H1 (cell line): ENCODE measurements at regions not wholly inside any gene's neighbourhood (a gene's known extent, or its start where the extent isn't known, plus 50 kb on each side); places are given as distances from the start of the nearest gene placed in this dataset.

ENCODE experiments used
- CTCF ChIA-PET: fragments of 300-600 bp; sonication (Branson Sonifier 250); formaldehyde crosslinking; loops from one replicate; lab custom pipeline; 2021; ENCODE audit not compliant: partially characterized antibody; lab: Charles Lee
- POLR2A ChIA-PET: fragments of 300-600 bp; sonication (Branson Sonifier 250); formaldehyde crosslinking; loops from one replicate; lab custom pipeline; 2021; ENCODE audit warnings: inconsistent platforms; ENCODE audit not compliant: partially characterized antibody; lab: Charles Lee
- DNase-seq, 2 experiments: peaks; one replicate each; pipeline versions ENCODE4 v3.0.0 to v3.0.0-alpha.2; 2010 to 2022; ENCODE audit warnings: low spot score in 2 of 2, low read depth in 1 of 2, mixed read lengths in 1 of 2
- FAIRE-seq: peaks from 2 replicates; lab custom pipeline; 2011; peaks lifted over from hg19 to GRCh38; lab: Jason Lieb, UNC
- H2AFZ ChIP-seq: 2 replicates; pipeline ENCODE4 v1.8.1; 2012; ENCODE audit warnings: low read length, inconsistent platforms
- H2AK5ac ChIP-seq: 2 replicates; pipeline ENCODE4 v1.6.1; 2013; ENCODE audit warnings: low read depth, low read length
- H2BK120ac ChIP-seq: replicated peaks from 2 replicates; pipeline ENCODE3; 2013; ENCODE audit warnings: low read depth, low read length, inconsistent platforms
- H2BK12ac ChIP-seq: 2 replicates; pipeline ENCODE4 v1.6.1; 2013; ENCODE audit warnings: low read depth, low read length
- H2BK15ac ChIP-seq: 2 replicates; pipeline ENCODE4 v1.6.1; 2013; ENCODE audit warnings: low read length
- H2BK20ac ChIP-seq: 2 replicates; pipeline ENCODE4 v1.6.1; 2013; ENCODE audit warnings: low read length
- H2BK5ac ChIP-seq: 2 replicates; pipeline ENCODE4 v1.6.1; 2013; ENCODE audit warnings: low read depth, low read length
- H3K14ac ChIP-seq: 2 replicates; pipeline ENCODE4 v1.6.1; 2013; ENCODE audit warnings: inconsistent platforms; ENCODE audit not compliant: insufficient read length
- H3K18ac ChIP-seq: 2 replicates; pipeline ENCODE4 v1.6.1; 2013; ENCODE audit warnings: low read length; ENCODE audit errors: extremely low read depth
- H3K23ac ChIP-seq: 2 replicates; pipeline ENCODE4 v1.6.1; 2013; ENCODE audit warnings: inconsistent platforms; ENCODE audit not compliant: insufficient read length
- H3K23me2 ChIP-seq: 2 replicates; pipeline ENCODE4 v1.6.1; 2013; ENCODE audit warnings: low read depth, low read length
- H3K27ac ChIP-seq: 2 replicates; pipeline ENCODE4 v1.6.1; 2011; ENCODE audit warnings: low read depth, low read length, inconsistent platforms
- H3K27me3 ChIP-seq, 4 experiments: replicated peaks in 1 of 4; 1 replicate in 1 of 4; 2 replicates in 3 of 4; pipeline versions ENCODE4 v1.6.1 to v1.8.1; 2011 to 2013; ENCODE audit warnings: low read length in 3 of 4, mild to moderate bottlenecking in 3 of 4, inconsistent platforms in 2 of 4, mixed read lengths in 2 of 4, moderate library complexity in 1 of 4; ENCODE audit not compliant: control insufficient read depth in 3 of 4, insufficient read depth in 3 of 4; ENCODE audit errors: extremely low read depth in 1 of 4
- H3K36me3 ChIP-seq, 4 experiments: 2 replicates each; pipeline versions ENCODE4 v1.6.1 to v1.8.1; 2011 to 2013; ENCODE audit warnings: mild to moderate bottlenecking in 4 of 4, low read length in 3 of 4, moderate library complexity in 2 of 4, control low read depth in 1 of 4, inconsistent platforms in 1 of 4; ENCODE audit not compliant: insufficient read depth in 4 of 4, control insufficient read depth in 2 of 4
- H3K4ac ChIP-seq: replicated peaks from 2 replicates; pipeline ENCODE3; 2013; ENCODE audit warnings: low read length, low read depth, mixed read lengths, inconsistent platforms; ENCODE audit not compliant: insufficient read length
- H3K4me1 ChIP-seq, 4 experiments: replicated peaks in 1 of 4; 1 replicate in 1 of 4; 2 replicates in 3 of 4; pipeline versions ENCODE4 v1.6.1 to v1.8.1; 2011 to 2013; ENCODE audit warnings: low read length in 3 of 4, inconsistent platforms in 2 of 4, mixed read lengths in 1 of 4; ENCODE audit not compliant: insufficient read depth in 4 of 4, control insufficient read depth in 3 of 4
- H3K4me2 ChIP-seq, 2 experiments: 2 replicates each; pipeline versions ENCODE4 v1.6.1 to v1.8.1; 2011 to 2013; ENCODE audit warnings: low read depth in 2 of 2, low read length in 2 of 2, control low read depth in 1 of 2, inconsistent platforms in 1 of 2, mild to moderate bottlenecking in 1 of 2; ENCODE audit not compliant: insufficient read depth in 1 of 2
- H3K4me3 ChIP-seq, 4 experiments: fragments of 200-600, 300-600 bp in 1 of 4; sonication (generic), shearing (Covaris generic), sonication (Bioruptor Twin) in 1 of 4; 2 replicates each; pipeline versions ENCODE4 v1.5.1 to v1.8.1; 2011 to 2016; ENCODE audit warnings: low read length in 4 of 4, low read depth in 3 of 4, control low read depth in 2 of 4, inconsistent platforms in 2 of 4, mild to moderate bottlenecking in 2 of 4, mixed read lengths in 1 of 4, moderate library complexity in 1 of 4; ENCODE audit not compliant: insufficient read depth in 2 of 4; ENCODE audit errors: extremely low read depth in 1 of 4
- H3K56ac ChIP-seq: replicated peaks from 2 replicates; pipeline ENCODE3; 2013; ENCODE audit warnings: low read depth, mild to moderate bottlenecking, mixed read lengths, low read length, inconsistent platforms; ENCODE audit not compliant: insufficient read length
- H3K79me1 ChIP-seq: 2 replicates; pipeline ENCODE4 v1.6.1; 2013; ENCODE audit warnings: low read depth, low read length, control low read depth
- H3K79me2 ChIP-seq, 2 experiments: 2 replicates each; pipeline versions ENCODE4 v1.6.1 to v1.8.1; 2012 to 2013; ENCODE audit warnings: low read length in 2 of 2, mild to moderate bottlenecking in 2 of 2, inconsistent platforms in 1 of 2; ENCODE audit not compliant: insufficient read depth in 2 of 2, control insufficient read depth in 1 of 2
- H3K9ac ChIP-seq, 4 experiments: replicated peaks in 1 of 4; 1 replicate in 1 of 4; 2 replicates in 3 of 4; pipeline versions ENCODE4 v1.6.1 to v1.8.1; 2011 to 2013; ENCODE audit warnings: low read depth in 3 of 4, low read length in 3 of 4, control low read depth in 2 of 4, mild to moderate bottlenecking in 2 of 4, moderate library complexity in 2 of 4, inconsistent platforms in 1 of 4; ENCODE audit errors: extremely low read depth in 1 of 4
- H3K9me3 ChIP-seq, 2 experiments: 2 replicates each; pipeline versions ENCODE4 v1.6.1 to v1.8.1; 2012 to 2013; ENCODE audit warnings: mild to moderate bottlenecking in 2 of 2, moderate library complexity in 2 of 2, control low read depth in 1 of 2, inconsistent platforms in 1 of 2, low read depth in 1 of 2, low read length in 1 of 2, mixed read lengths in 1 of 2; ENCODE audit not compliant: insufficient read depth in 2 of 2
- H4K20me1 ChIP-seq, 2 experiments: replicated peaks in 1 of 2; 2 replicates each; pipeline versions ENCODE3 to v1.8.1; 2011 to 2013; ENCODE audit warnings: inconsistent platforms in 2 of 2, low read length in 2 of 2, mild to moderate bottlenecking in 1 of 2; ENCODE audit not compliant: insufficient read depth in 2 of 2, control insufficient read depth in 1 of 2
- H4K5ac ChIP-seq: 2 replicates; pipeline ENCODE4 v1.6.1; 2013; ENCODE audit warnings: low read length, low read depth, mixed read lengths, inconsistent platforms; ENCODE audit not compliant: insufficient read length
- H4K8ac ChIP-seq: 2 replicates; pipeline ENCODE4 v1.8.0; 2013; ENCODE audit warnings: mild to moderate bottlenecking, moderate library complexity, low read length, inconsistent platforms; ENCODE audit not compliant: insufficient read depth; ENCODE audit errors: extremely low read depth
- H4K91ac ChIP-seq: replicated peaks from 2 replicates; pipeline ENCODE3; 2013; ENCODE audit warnings: low read length, mixed read lengths, inconsistent platforms; ENCODE audit not compliant: insufficient read length
- HDAC2 ChIP-seq, 2 experiments: fragments of 300-600 bp in 1 of 2; sonication (generic) in 1 of 2; IDR thresholded peaks; 2 replicates each; pipeline ENCODE4 v1.6.1; 2011 to 2012; ENCODE audit warnings: low read depth in 2 of 2, low read length in 2 of 2, mild to moderate bottlenecking in 2 of 2, moderate library complexity in 2 of 2, borderline replicate concordance in 1 of 2, inconsistent platforms in 1 of 2
- KDM1A ChIP-seq: fragments of 200-600, 300-600 bp; sonication (generic); IDR thresholded peaks from 2 replicates; pipeline ENCODE4 v1.7.1; 2016; ENCODE audit warnings: mild to moderate bottlenecking, low read length, borderline replicate concordance
- NANOG ChIP-seq: IDR thresholded peaks from 2 replicates; pipeline ENCODE4 v1.6.1; 2011; ENCODE audit warnings: low read length, low read depth, mild to moderate bottlenecking, inconsistent platforms; ENCODE audit not compliant: insufficient read depth, poor library complexity, severe bottlenecking
- NRF1 ChIP-seq: IDR thresholded peaks from 2 replicates; pipeline ENCODE4 v1.6.1; 2011; ENCODE audit warnings: mild to moderate bottlenecking, low read depth, low read length, improper control_type of control experiment
- SIN3A ChIP-seq, 2 experiments: IDR thresholded peaks in 1 of 2; conservative IDR thresholded peaks in 1 of 2; 2 replicates each; pipeline ENCODE4 v1.6.1; 2011 to 2012; ENCODE audit warnings: low read length in 2 of 2, improper control_type of control experiment in 1 of 2, low read depth in 1 of 2, mild to moderate bottlenecking in 1 of 2
- WGBS, 2 experiments: shearing (Covaris generic) in 1 of 2; methylation state at CpG; one replicate each; pipeline versions ENCODE4 v1.1.6 to v1.1.7; 2013 to 2015; ENCODE audit warnings: low lambda C conversion rate in 2 of 2, mixed read lengths in 2 of 2, inconsistent platforms in 1 of 2, low coverage in 1 of 2, missing lambda C conversion rate in 1 of 2; ENCODE audit not compliant: insufficient replicate concordance in 2 of 2, insufficient coverage in 1 of 2, insufficient read length in 1 of 2; ENCODE audit errors: extremely low coverage in 1 of 2, missing lambda C conversion rate in 1 of 2; 5-methylcytosine and 5-hydroxymethylcytosine counted together

- H2AK5ac ChIP-seq: no peak overlapping the region
- no peak overlapping the region for H3K23ac ChIP-seq
- H4K20me1 ChIP-seq: no peaks in the 10 kb centered on the region
- DNase-seq (peak in 1 of 2 experiments; percentile 10), FAIRE-seq (peak; percentile 13)
- H3K9me3 ChIP-seq: peaks cover 6 to 7% of the 10 kb centered on the region in 2 experiments; a peak in 1 of 4 replicates
- H2AFZ ChIP-seq: no peak overlapping the region
- H3K4ac ChIP-seq: no peak overlapping the region
- H3K79me2 ChIP-seq: no peaks in the 10 kb centered on the region
- no peak overlapping the region for H3K14ac ChIP-seq
- ChIA-PET CTCF (interaction anchor here (0.9 to 1.3 kb wide), 2 partner anchors 39 to 262 kb away, joined by 4 to 5 read pairs; no protein-coding TSS in a partner anchor), POLR2A (no interaction called here)
- peaks cover 0 to 5% (median 0%) of the 10 kb centered on the region in 4 experiments; a peak in 1 of 8 replicates for H3K36me3 ChIP-seq
- no peak overlapping the region for H2BK120ac ChIP-seq
- H3K18ac ChIP-seq: no peak overlapping the region; the same call in 1 of the 2 replicates
- no peak overlapping the region for H2BK15ac ChIP-seq
- H4K5ac ChIP-seq: no peak overlapping the region
- H3K4me3 ChIP-seq: no peak overlapping the region
- H3K27ac ChIP-seq: no peak overlapping the region
- H2BK12ac ChIP-seq: no peak overlapping the region
- no peaks in the 10 kb centered on the region for H3K79me1 ChIP-seq
- H3K56ac ChIP-seq: no peak overlapping the region
- peak overlapping the region; percentile 22 to 28; a peak in 3 of 4 replicates for H3K4me2 ChIP-seq
- H2BK5ac ChIP-seq: no peak overlapping the region; the same call in 1 of the 2 replicates
- no peak overlapping the region for H3K9ac ChIP-seq
- no peak overlapping the region for H4K91ac ChIP-seq
- no peaks in the 10 kb centered on the region; the same call in 1 of the 2 replicates for H3K23me2 ChIP-seq
- 58% methylated on average over 7 of the region's 7 CpGs; no CpG with 5 or more reads in 1 of the 2 experiments for WGBS, 2 experiments
- no peaks in the 10 kb centered on the region for H3K27me3 ChIP-seq
- no peak overlapping the region for H2BK20ac ChIP-seq
- no peak overlapping the region for H4K8ac ChIP-seq
- TF ChIP-seq NRF1: no peak
- TF ChIP-seq SIN3A (conservative IDR thresholded peaks at IDR 0.05 in 1 of 2, IDR thresholded peaks at IDR 0.05 in 1 of 2; ENCODE audit: low read depth in 1 of 2, low read length in 2 of 2): no peak
- TF ChIP-seq KDM1A: peak; percentile 60; the same call in 1 of the 2 replicates
- peak in 1 of 2 experiments; percentile 24; a peak in 1 of 4 replicates for TF ChIP-seq HDAC2 (IDR thresholded peaks at IDR 0.05; ENCODE audit: borderline replicate concordance in 1 of 2, low read depth in 2 of 2, low read length in 2 of 2)
- peak; percentile 53 for TF ChIP-seq NANOG
- H3K4me1 ChIP-seq: peaks cover 0 to 5% (median 1%) of the 10 kb centered on the region in 4 experiments; a peak in 3 of 7 replicates
Observed at GRCh38 chr5:23169660-23170416, 316.7 kb upstream of the CDH12 start.
